Astrocyte of the cerebellum (primary cell): ENCODE measurements at regions not wholly inside any gene's neighbourhood (a gene's known extent, or its start where the extent isn't known, plus 50 kb on each side); places are given as distances from the start of the nearest gene placed in this dataset.

Source experiments
- DNase-seq: peaks from one replicate; pipeline ENCODE4 v3.0.0-alpha.2; 2011; ENCODE audit warnings: low read depth
- H3K4me3 ChIP-seq: 2 replicates; pipeline ENCODE4 v1.5.1; 2011; ENCODE audit warnings: mild to moderate bottlenecking, low read depth, low read length, moderate library complexity
- CTCF ChIP-seq: IDR thresholded peaks from 2 replicates; pipeline ENCODE4 v1.5.1; 2012; ENCODE audit warnings: low read length, low read depth, moderate library complexity, mild to moderate bottlenecking; ENCODE audit errors: missing control alignments
- in situ Hi-C: cut with HindIII; loops from 2 replicates; pipeline ENCODE4 v1.10.0; 2017; ENCODE audit warnings: low sequenced_read_pairs

DNA sequence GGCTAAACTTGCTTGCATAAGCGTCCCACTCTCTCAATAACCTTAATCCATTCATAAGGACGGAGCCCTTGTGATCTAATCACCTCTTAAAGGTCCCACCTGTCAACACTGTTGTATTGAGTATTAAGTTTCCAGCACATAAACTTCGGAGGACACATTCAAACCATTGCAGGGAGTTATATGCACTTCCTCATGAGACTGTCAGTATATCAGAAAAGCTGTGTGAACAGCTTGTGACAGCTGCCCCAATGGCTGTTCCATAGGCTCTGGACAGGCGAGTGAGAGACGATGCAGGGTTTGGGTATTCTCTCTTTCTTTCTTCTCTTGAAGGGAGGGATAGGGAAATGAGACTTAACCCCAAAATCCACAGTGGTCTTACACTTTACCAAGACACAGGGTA lies 64.2 kb upstream of the RPL34 start:
- no peak for DNase-seq
- no peak for TF ChIP-seq CTCF
- in situ Hi-C loops = no loop called here
- no peak overlapping the region for H3K4me3 ChIP-seq

DNA sequence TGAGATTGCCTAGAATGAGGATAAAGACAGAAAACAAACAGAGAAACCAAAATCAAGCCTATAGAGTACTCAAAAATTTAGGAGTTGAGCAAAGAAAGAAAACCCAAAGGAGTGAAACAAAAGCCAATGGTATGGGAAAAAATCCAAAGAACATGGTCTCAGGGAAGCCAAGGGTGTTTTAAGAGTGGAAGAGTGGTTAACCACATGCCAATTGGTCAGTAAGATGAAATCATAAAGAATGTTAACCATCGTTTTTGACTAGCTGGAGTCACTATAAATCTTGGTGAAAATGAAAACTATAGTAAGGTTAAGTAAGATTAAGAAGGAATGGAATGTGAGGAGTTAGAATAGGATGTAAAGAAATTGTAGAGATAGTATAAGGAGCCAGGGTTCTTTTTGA lies 64.7 kb upstream of the RPL34 start:
- H3K4me3 ChIP-seq = no peak overlapping the region
- TF ChIP-seq CTCF = no peak
- in situ Hi-C loops = no loop called here
- peak; percentile 46 for DNase-seq

GRCh38 chr4:108547682-108548081 lies 72.7 kb upstream of the RPL34 start:
- no peak overlapping the region for H3K4me3 ChIP-seq
- in situ Hi-C loops = no loop called here
- TF ChIP-seq CTCF = no peak
- no peak for DNase-seq

DNA sequence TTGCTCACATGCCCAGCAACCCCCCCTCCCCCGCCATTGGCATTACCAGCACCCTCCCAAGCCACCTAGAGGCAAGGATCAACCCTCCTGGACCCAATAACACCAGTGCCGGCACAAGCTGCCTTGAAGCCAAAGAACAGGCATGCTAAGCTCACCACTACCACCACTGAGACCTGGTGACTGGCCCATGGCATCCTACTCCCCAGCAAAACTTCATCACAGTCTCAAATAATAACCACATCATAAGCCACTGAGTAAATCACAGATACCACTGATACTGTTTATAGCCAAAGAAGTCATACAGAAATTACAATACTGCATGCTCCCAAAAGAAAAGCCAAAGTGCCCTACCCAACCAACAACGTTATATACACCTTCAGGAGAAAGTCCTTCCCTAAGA lies 73.6 kb upstream of the RPL34 start:
- in situ Hi-C loops = no loop called here
- DNase-seq = no peak
- H3K4me3 ChIP-seq = no peak overlapping the region
- no peak for TF ChIP-seq CTCF

DNA sequence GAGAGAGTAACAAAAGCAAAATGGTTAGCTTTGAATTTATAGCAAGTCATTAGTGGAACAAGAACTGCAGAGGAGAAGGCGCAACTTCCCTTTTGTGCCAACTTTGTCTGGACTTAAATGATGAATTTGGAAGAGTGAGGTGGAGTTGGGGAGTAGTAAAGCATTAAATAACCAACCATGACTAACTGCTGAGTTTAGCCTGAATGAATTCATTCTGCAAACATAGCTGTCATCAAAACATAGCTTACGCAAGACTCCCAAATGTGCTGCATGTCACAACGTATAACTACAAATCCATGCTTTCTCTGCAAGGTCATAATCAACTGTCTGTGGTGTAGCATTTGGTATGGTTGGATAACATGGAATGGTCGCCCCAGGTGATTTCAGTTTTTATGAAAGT lies 75.9 kb upstream of the RPL34 start:
- in situ Hi-C loops = no loop called here
- TF ChIP-seq CTCF = no peak
- DNase-seq = no peak
- H3K4me3 ChIP-seq = no peak overlapping the region

DNA sequence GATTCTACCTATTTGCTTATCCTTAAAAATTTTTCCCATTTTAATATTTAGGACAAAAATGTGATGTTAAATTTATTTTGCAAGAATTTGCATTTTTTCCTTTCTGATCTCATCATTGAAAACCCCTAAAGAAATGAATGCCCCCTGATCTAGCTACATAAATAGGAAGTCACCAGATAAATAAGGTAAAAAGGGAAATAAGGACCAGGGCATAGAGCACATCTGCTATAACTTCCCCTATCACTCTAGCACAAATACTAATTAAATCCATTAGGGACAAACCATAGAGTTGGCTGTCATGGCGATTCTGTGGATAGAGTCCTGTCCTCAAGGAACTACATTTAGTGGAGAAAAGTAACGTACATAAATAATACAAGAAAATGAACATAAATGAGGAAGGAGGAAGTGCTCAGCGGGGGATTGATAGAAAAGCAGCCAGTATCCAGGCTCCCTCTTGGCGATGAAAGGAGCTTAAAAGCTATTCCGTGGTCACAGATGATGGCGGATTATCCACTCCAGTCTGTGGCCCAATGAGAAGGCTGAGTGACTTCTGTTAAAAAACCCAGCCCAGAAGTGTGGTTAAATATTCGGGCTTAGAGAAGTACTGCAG lies 76.9 kb upstream of the RPL34 start:
- DNase-seq = no peak
- in situ Hi-C loops = no loop called here
- no peak overlapping the region for H3K4me3 ChIP-seq
- no peak for TF ChIP-seq CTCF

DNA sequence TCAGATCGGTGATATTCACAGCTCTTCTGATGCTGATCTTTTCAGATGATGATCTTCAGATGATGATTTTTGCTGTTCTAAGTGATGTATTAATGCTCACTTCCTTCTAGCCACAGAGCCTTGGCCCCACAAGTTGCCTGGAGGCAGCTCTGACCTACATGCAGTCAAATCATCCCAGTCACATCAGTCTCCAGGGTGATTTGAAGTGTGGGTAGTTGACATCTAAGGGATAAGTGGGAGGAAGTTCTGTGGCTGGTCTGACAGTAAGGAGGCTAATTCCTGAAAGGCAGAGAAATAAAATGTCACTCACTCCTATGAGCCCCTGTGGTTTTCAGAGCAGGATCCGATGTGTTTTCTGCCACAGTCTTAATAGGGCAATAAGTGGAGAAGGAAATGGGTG lies 79.8 kb upstream of the RPL34 start:
- no peak for TF ChIP-seq CTCF
- in situ Hi-C loops = no loop called here
- no peak overlapping the region for H3K4me3 ChIP-seq
- DNase-seq = no peak
